H9 (cell line): ENCODE measurements at regions not wholly inside any gene's neighbourhood (a gene's known extent, or its start where the extent isn't known, plus 50 kb on each side); places are given as distances from the start of the nearest gene placed in this dataset.

Source experiments
- DNase-seq: peaks from one replicate; pipeline ENCODE4 v3.0.0-alpha.2; 2017
- H2AFZ ChIP-seq: one replicate; pipeline ENCODE4 v1.6.1; 2013; ENCODE audit warnings: mild to moderate bottlenecking, low read length, control low read depth, moderate library complexity
- H2AK5ac ChIP-seq: 2 replicates; pipeline ENCODE4 v1.6.1; 2013; ENCODE audit warnings: low read length, control low read depth, mixed read lengths; ENCODE audit not compliant: insufficient read length
- H2BK120ac ChIP-seq: one replicate; pipeline ENCODE4 v1.6.1; 2013; ENCODE audit warnings: low read depth, mild to moderate bottlenecking, low read length, control low read depth, inconsistent platforms; ENCODE audit not compliant: poor library complexity, severe bottlenecking
- H2BK12ac ChIP-seq: 2 replicates; pipeline ENCODE4 v1.6.1; 2013; ENCODE audit warnings: low read length, control low read depth, mixed read lengths, low read depth; ENCODE audit not compliant: insufficient read length
- H2BK15ac ChIP-seq: 2 replicates; pipeline ENCODE4 v1.6.1; 2013; ENCODE audit warnings: low read depth, low read length, control low read depth
- H2BK20ac ChIP-seq: one replicate; pipeline ENCODE4 v1.6.1; 2013; ENCODE audit warnings: low read depth, mild to moderate bottlenecking, low read length, control low read depth, inconsistent platforms; ENCODE audit not compliant: poor library complexity, severe bottlenecking
- H2BK5ac ChIP-seq: 2 replicates; pipeline ENCODE4 v1.6.1; 2013; ENCODE audit warnings: low read length, control low read depth, mixed read lengths; ENCODE audit not compliant: insufficient read length
- H3K14ac ChIP-seq: 2 replicates; pipeline ENCODE4 v1.6.1; 2013; ENCODE audit warnings: low read length, control low read depth; ENCODE audit not compliant: insufficient read depth
- H3K18ac ChIP-seq: 2 replicates; pipeline ENCODE4 v1.6.1; 2013; ENCODE audit warnings: low read depth, mild to moderate bottlenecking, mixed read lengths, low read length, control low read depth; ENCODE audit not compliant: insufficient read length
- H3K23ac ChIP-seq: 2 replicates; pipeline ENCODE4 v1.6.1; 2013; ENCODE audit warnings: low read length, control low read depth, mixed read lengths, low read depth; ENCODE audit not compliant: insufficient read length
- H3K23me2 ChIP-seq: 2 replicates; pipeline ENCODE4 v1.6.1; 2013; ENCODE audit warnings: low read depth, mild to moderate bottlenecking, mixed read lengths, low read length, control low read depth; ENCODE audit not compliant: insufficient read length, poor library complexity, severe bottlenecking
- H3K27ac ChIP-seq: 2 replicates; pipeline ENCODE4 v1.5.1; 2013; ENCODE audit warnings: low read length, control low read depth, mixed read lengths, low read depth; ENCODE audit not compliant: insufficient read length
- H3K27me3 ChIP-seq: 2 replicates; pipeline ENCODE4 v1.6.1; 2013; ENCODE audit warnings: low read length, control low read depth, inconsistent platforms; ENCODE audit not compliant: insufficient read depth
- H3K4ac ChIP-seq: 2 replicates; pipeline ENCODE4 v1.6.1; 2013; ENCODE audit warnings: low read depth, mild to moderate bottlenecking, control low read depth, inconsistent platforms, low read length, moderate library complexity
- H3K4me1 ChIP-seq: 2 replicates; pipeline ENCODE4 v1.6.1; 2013; ENCODE audit warnings: low read length, control low read depth, inconsistent platforms; ENCODE audit not compliant: insufficient read depth
- H3K4me2 ChIP-seq: 2 replicates; pipeline ENCODE4 v1.6.1; 2013; ENCODE audit warnings: low read length, control low read depth, mixed read lengths; ENCODE audit not compliant: insufficient read length, insufficient read depth
- H3K56ac ChIP-seq: 2 replicates; pipeline ENCODE4 v1.6.1; 2013; ENCODE audit warnings: low read depth, mild to moderate bottlenecking, mixed read lengths, low read length, control low read depth; ENCODE audit not compliant: insufficient read length
- H3K79me1 ChIP-seq: 2 replicates; pipeline ENCODE4 v1.6.1; 2013; ENCODE audit warnings: low read depth, mild to moderate bottlenecking, moderate library complexity, low read length, control low read depth, inconsistent platforms; ENCODE audit not compliant: insufficient read depth, poor library complexity, severe bottlenecking
- H3K79me2 ChIP-seq: 2 replicates; pipeline ENCODE4 v1.6.1; 2013; ENCODE audit warnings: low read length, control low read depth, inconsistent platforms; ENCODE audit not compliant: insufficient read depth
- H3K9ac ChIP-seq: 2 replicates; pipeline ENCODE4 v1.6.1; 2013; ENCODE audit warnings: low read length, control low read depth, mixed read lengths; ENCODE audit not compliant: insufficient read length; ENCODE audit errors: extremely low read depth
- H3K9me3 ChIP-seq: one replicate; pipeline ENCODE4 v1.6.1; 2013; ENCODE audit warnings: low read depth, low read length, inconsistent platforms; ENCODE audit not compliant: control insufficient read depth
- H3T11ph ChIP-seq: one replicate; pipeline ENCODE4 v1.6.1; 2013; ENCODE audit warnings: mild to moderate bottlenecking, low read length, control low read depth, inconsistent platforms
- H4K20me1 ChIP-seq: one replicate; pipeline ENCODE4 v1.6.1; 2013; ENCODE audit not compliant: control insufficient read depth, insufficient read length, insufficient read depth
- H4K5ac ChIP-seq: 2 replicates; pipeline ENCODE4 v1.6.1; 2013; ENCODE audit warnings: low read depth, mild to moderate bottlenecking, mixed read lengths, low read length, control low read depth; ENCODE audit not compliant: insufficient read length
- H4K8ac ChIP-seq: replicated peaks from 2 replicates; pipeline ENCODE4 v1.6.1; 2013; ENCODE audit warnings: low read length, control low read depth, mixed read lengths, low read depth; ENCODE audit not compliant: insufficient read length
- H4K91ac ChIP-seq: 2 replicates; pipeline ENCODE4 v1.6.1; 2013; ENCODE audit warnings: low read depth, mild to moderate bottlenecking, moderate library complexity, mixed read lengths, low read length, control low read depth; ENCODE audit not compliant: insufficient read length
- H3K27ac Mint-ChIP-seq, 3 experiments: 2 replicates in 2 of 3; 3 replicates in 1 of 3; pipeline ENCODE4 v1.8.0; 2020 to 2021; ENCODE audit warnings: mixed read lengths in 3 of 3, mild to moderate bottlenecking in 1 of 3, moderate library complexity in 1 of 3
- H3K27me3 Mint-ChIP-seq: 2 replicates; pipeline ENCODE4 v1.8.0; 2021; ENCODE audit warnings: low read depth, mild to moderate bottlenecking, moderate library complexity, mixed read lengths
- H3K36me3 Mint-ChIP-seq, 3 experiments: 2 replicates in 2 of 3; 3 replicates in 1 of 3; pipeline ENCODE4 v1.8.0; 2020 to 2021; ENCODE audit warnings: low read depth in 3 of 3, mixed read lengths in 3 of 3; ENCODE audit not compliant: insufficient read depth in 1 of 3
- H3K4me1 Mint-ChIP-seq, 2 experiments: 2 replicates each; pipeline ENCODE4 v1.8.0; 2020; ENCODE audit warnings: mixed read lengths in 2 of 2
- H3K4me3 Mint-ChIP-seq, 2 experiments: 2 replicates in 1 of 2; 3 replicates in 1 of 2; pipeline ENCODE4 v1.8.0; 2020 to 2021; ENCODE audit warnings: mild to moderate bottlenecking in 2 of 2, mixed read lengths in 2 of 2, moderate library complexity in 1 of 2
- H3K9me3 Mint-ChIP-seq, 2 experiments: 2 replicates in 1 of 2; 3 replicates in 1 of 2; pipeline ENCODE4 v1.8.0; 2020; ENCODE audit warnings: mild to moderate bottlenecking in 2 of 2, mixed read lengths in 2 of 2, moderate library complexity in 1 of 2
- WGBS: extraction: QIAGEN DNeasy Blood & Tissue Kit; methylation state at CpG from one replicate; pipeline ENCODE4 v1.1.7; 2013; ENCODE audit warnings: missing lambda C conversion rate, low lambda C conversion rate, mixed read lengths; ENCODE audit not compliant: insufficient read length; ENCODE audit errors: extremely low coverage; 5-methylcytosine and 5-hydroxymethylcytosine counted together
- TF ChIP-seq, protein P1 (sequence below): fragments of 200-600 bp; sonication (generic); conservative IDR thresholded peaks from 3 replicates; pipeline ENCODE4 v1.8.0; 2021; ENCODE audit warnings: antibody characterized with exemption, mild to moderate bottlenecking

GRCh38 chr7:84876061-84876821 is 310.6 kb downstream of the SEMA3D start:
- Histone ChIP-seq H3K56ac (no peak overlapping the region), H4K5ac (no peak overlapping the region), H4K91ac (no peak overlapping the region), H3K23ac (no peak overlapping the region), H3K79me1 (no peaks in the 10 kb centered on the region), H3K18ac (no peak overlapping the region), H3T11ph (no peak overlapping the region), H3K27ac (no peak overlapping the region), H3K23me2 (no peaks in the 10 kb centered on the region), H2BK120ac (no peak overlapping the region), H2BK20ac (no peak overlapping the region), H3K4me2 (no peak overlapping the region), H4K20me1 (no peaks in the 10 kb centered on the region), H3K14ac (no peak overlapping the region), H2BK5ac (no peak overlapping the region), H3K4me1 (no peaks in the 10 kb centered on the region), H3K4ac (no peak overlapping the region), H3K27me3 (no peaks in the 10 kb centered on the region), H2BK12ac (no peak overlapping the region), H2AK5ac (no peak overlapping the region), H3K79me2 (no peaks in the 10 kb centered on the region), H4K8ac (no peak overlapping the region), H2BK15ac (no peak overlapping the region), H3K9ac (no peak overlapping the region), H2AFZ (no peak overlapping the region), H3K9me3 (no peaks in the 10 kb centered on the region)
- Mint-ChIP-seq H3K27ac (no peak overlapping the region), H3K9me3 (peaks cover 0 to 3% of the 10 kb centered on the region in 2 experiments; a peak in 1 of 5 replicates), H3K4me3 (no peak overlapping the region), H3K36me3 (no peaks in the 10 kb centered on the region), H3K4me1 (no peaks in the 10 kb centered on the region), H3K27me3 (no peaks in the 10 kb centered on the region)
- DNase-seq = no peak
- TF ChIP-seq, protein P1, sequence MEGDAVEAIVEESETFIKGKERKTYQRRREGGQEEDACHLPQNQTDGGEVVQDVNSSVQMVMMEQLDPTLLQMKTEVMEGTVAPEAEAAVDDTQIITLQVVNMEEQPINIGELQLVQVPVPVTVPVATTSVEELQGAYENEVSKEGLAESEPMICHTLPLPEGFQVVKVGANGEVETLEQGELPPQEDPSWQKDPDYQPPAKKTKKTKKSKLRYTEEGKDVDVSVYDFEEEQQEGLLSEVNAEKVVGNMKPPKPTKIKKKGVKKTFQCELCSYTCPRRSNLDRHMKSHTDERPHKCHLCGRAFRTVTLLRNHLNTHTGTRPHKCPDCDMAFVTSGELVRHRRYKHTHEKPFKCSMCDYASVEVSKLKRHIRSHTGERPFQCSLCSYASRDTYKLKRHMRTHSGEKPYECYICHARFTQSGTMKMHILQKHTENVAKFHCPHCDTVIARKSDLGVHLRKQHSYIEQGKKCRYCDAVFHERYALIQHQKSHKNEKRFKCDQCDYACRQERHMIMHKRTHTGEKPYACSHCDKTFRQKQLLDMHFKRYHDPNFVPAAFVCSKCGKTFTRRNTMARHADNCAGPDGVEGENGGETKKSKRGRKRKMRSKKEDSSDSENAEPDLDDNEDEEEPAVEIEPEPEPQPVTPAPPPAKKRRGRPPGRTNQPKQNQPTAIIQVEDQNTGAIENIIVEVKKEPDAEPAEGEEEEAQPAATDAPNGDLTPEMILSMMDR = no peak
- no CpG with 5 or more reads among the region's 16 CpGs for WGBS
